Gastrocnemius medialis (tissue), 4 donors: ENCODE measurements at regions not wholly inside any gene's neighbourhood (a gene's known extent, or its start where the extent isn't known, plus 50 kb on each side); places are given as distances from the start of the nearest gene placed in this dataset.
"Not testable (repeated sequence)": the region's sequence is repeated elsewhere in the genome, so short reads cannot be mapped to it uniquely, and the experiment has no call there.

Experiments used
- ATAC-seq, 2 donors: fragments of 150-250 bp; one replicate each; pipeline ENCODE4 v1.9.1; 2016
- DNase-seq, 2 donors: peaks; one replicate each; pipeline ENCODE4 v3.0.0-alpha.2; 2019
- H3K27ac ChIP-seq, 4 donors: fragments of 200-600 bp; sonication (generic); 1 replicate in 1 of 4; 2 replicates in 3 of 4; pipeline ENCODE4 v1.5.1; 2016 to 2018; ENCODE audit warnings: mild to moderate bottlenecking in 2 of 4, moderate library complexity in 1 of 4
- H3K27me3 ChIP-seq, 3 donors: fragments of 200-600 bp; sonication (generic) in 2 of 3; 1 replicate in 1 of 3; 2 replicates in 2 of 3; pipeline versions ENCODE4 v1.5.1 to v1.6.0; 2016 to 2019; ENCODE audit warnings: mild to moderate bottlenecking in 1 of 3, moderate library complexity in 1 of 3
- H3K36me3 ChIP-seq, 2 donors: fragments of 200-600 bp; sonication (generic) in 1 of 2; one replicate each; pipeline ENCODE4 v1.5.1; 2017 to 2018
- H3K4me1 ChIP-seq, 2 donors: fragments of 200-600 bp; sonication (generic) in 1 of 2; one replicate each; pipeline ENCODE4 v1.5.1; 2016 to 2017; ENCODE audit warnings: mild to moderate bottlenecking in 2 of 2
- H3K4me3 ChIP-seq, 4 donors: fragments of 200-600 bp; sonication (generic) in 3 of 4; 1 replicate in 1 of 4; 2 replicates in 3 of 4; pipeline ENCODE4 v1.5.1; 2016 to 2019; ENCODE audit warnings: mild to moderate bottlenecking in 2 of 4
- H3K9me3 ChIP-seq, 3 donors: fragments of 200-600 bp; sonication (generic) in 2 of 3; 1 replicate in 1 of 3; 2 replicates in 2 of 3; pipeline ENCODE4 v1.5.1; 2016 to 2019
- POLR2A ChIP-seq, 2 donors: fragments of 450-650 bp; IDR thresholded peaks; one replicate each; pipeline ENCODE4 v1.6.1; 2017; ENCODE audit warnings: antibody characterized with exemption in 2 of 2, mild to moderate bottlenecking in 2 of 2, moderate library complexity in 2 of 2
- in situ Hi-C, 4 donors: fragments of 200-750 bp; cut with MboI; loops; one replicate each; pipeline versions ENCODE4 v1.15.0 to v1.8.0; 2017; ENCODE audit warnings: low sequenced_read_pairs in 4 of 4
- intact Hi-C: fragments of 100-400 bp; cut with DNase I; formaldehyde crosslinking; loops from one replicate; pipeline ENCODE4 v1.15.1; 2023; ENCODE audit warnings: low total_unique reads
- TF ChIP-seq, protein P1 (sequence below), 5 experiments: fragments of 450-650 bp in 3 of 5; fragments of 200-600 bp in 2 of 5; sonication (generic) in 2 of 5; IDR thresholded peaks in 4 of 5; conservative IDR thresholded peaks in 1 of 5; 1 replicate in 4 of 5; 2 replicates in 1 of 5; pipeline ENCODE4 v1.5.1; 2016 to 2019; ENCODE audit warnings: antibody characterized with exemption in 5 of 5, mild to moderate bottlenecking in 3 of 5, moderate library complexity in 3 of 5

DNA sequence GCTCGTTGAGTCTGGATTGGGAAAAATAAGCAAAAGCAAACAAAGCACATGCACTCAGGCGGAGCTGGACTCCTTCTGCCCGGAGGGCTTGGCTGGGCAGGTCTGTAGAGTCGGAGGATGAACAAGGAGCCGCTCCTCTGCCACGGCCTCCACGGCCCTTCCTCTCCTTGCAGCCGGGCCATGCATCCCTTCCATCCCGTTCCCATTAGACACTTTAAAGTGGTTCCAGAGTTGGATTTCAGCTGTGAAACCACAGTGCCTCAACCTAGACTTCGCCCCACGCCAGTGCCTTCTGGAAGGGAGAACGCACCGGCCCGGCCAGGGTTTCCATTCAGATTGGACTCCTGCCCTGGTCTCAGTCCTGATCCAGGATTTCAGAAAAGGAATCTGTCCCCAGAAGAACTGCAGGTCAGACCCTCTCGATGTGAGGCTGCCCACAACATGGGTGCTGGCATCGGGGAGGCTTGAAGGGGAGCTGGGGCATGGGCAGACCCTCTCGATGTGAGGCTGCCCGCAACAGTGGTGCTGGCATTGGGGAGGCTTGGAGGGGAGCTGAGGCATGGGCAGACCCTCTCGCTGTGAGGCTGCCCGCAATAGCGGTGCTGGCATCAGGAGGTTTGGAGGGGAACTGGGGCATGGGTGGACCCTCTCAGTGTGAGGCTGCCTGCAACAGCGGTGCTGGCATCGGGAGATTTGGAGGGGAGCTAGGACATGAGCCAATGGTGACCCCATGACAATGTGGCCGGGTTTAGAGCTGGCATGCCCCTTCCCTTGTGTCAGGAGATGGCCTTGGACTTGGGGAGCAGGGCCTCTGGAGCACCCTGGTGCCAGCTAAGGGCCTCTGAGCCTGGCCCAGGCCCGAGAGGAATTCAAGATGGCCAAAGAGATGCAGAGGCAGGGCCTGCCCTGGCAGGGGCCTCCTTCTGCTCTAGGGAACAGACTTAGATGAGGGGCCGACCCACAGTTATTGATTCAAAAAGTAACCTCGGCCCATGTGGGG lies 304.5 kb downstream of the NDUFA10 start:
- H3K4me1 ChIP-seq, result no peaks in the 10 kb centered on the region
- DNase-seq (no peak), ATAC-seq (no peak)
- H3K4me3 ChIP-seq, result no peak overlapping the region
- in situ Hi-C loops, result no loop called here
- intact Hi-C loops, result no loop called here
- no peaks in the 10 kb centered on the region for H3K36me3 ChIP-seq
- no peaks in the 10 kb centered on the region for H3K27me3 ChIP-seq
- H3K9me3 ChIP-seq, result no peaks in the 10 kb centered on the region
- H3K27ac ChIP-seq, result no peak overlapping the region
- TF ChIP-seq, protein P1, sequence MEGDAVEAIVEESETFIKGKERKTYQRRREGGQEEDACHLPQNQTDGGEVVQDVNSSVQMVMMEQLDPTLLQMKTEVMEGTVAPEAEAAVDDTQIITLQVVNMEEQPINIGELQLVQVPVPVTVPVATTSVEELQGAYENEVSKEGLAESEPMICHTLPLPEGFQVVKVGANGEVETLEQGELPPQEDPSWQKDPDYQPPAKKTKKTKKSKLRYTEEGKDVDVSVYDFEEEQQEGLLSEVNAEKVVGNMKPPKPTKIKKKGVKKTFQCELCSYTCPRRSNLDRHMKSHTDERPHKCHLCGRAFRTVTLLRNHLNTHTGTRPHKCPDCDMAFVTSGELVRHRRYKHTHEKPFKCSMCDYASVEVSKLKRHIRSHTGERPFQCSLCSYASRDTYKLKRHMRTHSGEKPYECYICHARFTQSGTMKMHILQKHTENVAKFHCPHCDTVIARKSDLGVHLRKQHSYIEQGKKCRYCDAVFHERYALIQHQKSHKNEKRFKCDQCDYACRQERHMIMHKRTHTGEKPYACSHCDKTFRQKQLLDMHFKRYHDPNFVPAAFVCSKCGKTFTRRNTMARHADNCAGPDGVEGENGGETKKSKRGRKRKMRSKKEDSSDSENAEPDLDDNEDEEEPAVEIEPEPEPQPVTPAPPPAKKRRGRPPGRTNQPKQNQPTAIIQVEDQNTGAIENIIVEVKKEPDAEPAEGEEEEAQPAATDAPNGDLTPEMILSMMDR (IDR thresholded peaks at IDR 0.05 in 4 of 5, conservative IDR thresholded peaks at IDR 0.05 in 1 of 5), result no peak
- TF ChIP-seq POLR2A (IDR thresholded peaks at IDR 0.05), result no peak

DNA sequence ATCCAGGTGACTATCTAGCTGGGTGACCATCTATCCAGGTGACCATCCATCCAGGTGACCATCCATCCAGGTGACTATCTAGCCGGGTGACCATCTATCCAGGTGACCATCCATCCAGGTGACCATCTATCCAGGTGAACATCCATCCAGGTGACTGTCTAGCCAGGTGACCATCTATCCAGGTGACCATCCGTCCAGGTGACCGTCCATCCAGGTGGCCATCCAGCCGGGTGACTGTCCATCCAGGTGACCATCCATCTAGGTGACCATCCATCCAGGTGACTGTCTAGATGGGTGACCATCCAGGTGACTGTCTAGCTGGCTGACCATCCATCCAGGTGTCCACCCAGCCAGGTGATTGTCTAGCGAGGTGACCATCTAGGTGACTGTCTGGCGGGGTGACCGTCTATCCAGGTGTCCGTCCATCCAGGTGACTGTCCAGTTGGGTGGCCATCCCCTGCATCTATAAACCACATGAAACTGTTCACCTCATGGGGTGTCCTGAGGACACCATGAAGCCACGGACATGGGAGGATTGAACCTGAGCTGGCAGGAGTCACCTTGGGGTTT lies 305.3 kb downstream of the NDUFA10 start:
- no peak for DNase-seq
- in situ Hi-C loops, result no loop called here

DNA sequence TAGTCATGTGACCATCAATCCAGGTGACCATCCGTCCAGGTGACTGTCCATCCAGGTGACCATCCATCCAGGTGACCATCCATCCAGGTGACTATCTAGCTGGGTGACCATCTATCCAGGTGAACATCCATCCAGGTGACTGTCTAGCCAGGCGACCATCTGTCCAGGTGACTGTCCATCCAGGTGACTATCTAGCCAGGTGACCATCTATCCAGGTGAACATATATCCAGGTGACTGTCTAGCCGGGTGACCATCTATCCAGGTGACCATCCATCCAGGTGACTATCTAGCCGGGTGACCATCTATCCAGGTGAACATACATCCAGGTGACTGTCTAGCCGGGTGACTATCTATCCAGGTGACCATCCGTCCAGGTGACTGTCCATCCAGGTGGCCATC lies 306.2 kb downstream of the NDUFA10 start:
- intact Hi-C loops, ATAC-seq, in situ Hi-C loops, H3K9me3 ChIP-seq, H3K4me1 ChIP-seq, H3K36me3 ChIP-seq, DNase-seq, H3K27me3 ChIP-seq, H3K4me3 ChIP-seq, H3K27ac ChIP-seq: not testable (repeated sequence)

More for the DNA sequence above, 305.3 kb downstream of the NDUFA10 start:
- no peaks in the 10 kb centered on the region for H3K27me3 ChIP-seq
- intact Hi-C loops, result no loop called here
- no peaks in the 10 kb centered on the region for H3K36me3 ChIP-seq
- H3K27ac ChIP-seq, result no peak overlapping the region
- no peaks in the 10 kb centered on the region for H3K9me3 ChIP-seq
- TF ChIP-seq, protein P1 (IDR thresholded peaks at IDR 0.05 in 4 of 5, conservative IDR thresholded peaks at IDR 0.05 in 1 of 5), result no peak
- TF ChIP-seq POLR2A (IDR thresholded peaks at IDR 0.05), result no peak
- ATAC-seq, result no peak
- no peak overlapping the region for H3K4me3 ChIP-seq
- no peaks in the 10 kb centered on the region for H3K4me1 ChIP-seq

DNA sequence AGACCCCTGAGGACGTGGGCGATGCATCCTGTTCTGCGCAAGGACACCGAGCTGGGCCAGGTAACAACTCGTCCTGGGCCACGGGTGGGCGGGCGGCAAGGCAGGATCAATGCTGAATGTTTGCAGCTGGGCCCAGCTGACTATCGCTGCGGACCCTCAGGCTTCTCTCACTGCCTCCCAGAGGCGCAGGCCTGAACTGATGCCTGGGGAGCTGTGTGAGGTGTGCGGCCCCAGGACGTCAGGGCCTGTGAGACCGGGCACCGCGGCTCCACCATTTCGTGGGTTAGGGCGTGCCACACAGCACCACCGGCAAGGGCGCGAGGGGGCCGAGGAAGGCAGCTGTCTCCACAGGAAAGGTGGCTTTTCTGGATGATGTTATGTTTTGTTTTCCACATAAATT lies 307.4 kb downstream of the NDUFA10 start:
- TF ChIP-seq, protein P1 (IDR thresholded peaks at IDR 0.05 in 4 of 5, conservative IDR thresholded peaks at IDR 0.05 in 1 of 5), result no peak
- TF ChIP-seq POLR2A (IDR thresholded peaks at IDR 0.05), result no peak
- intact Hi-C loops, result no loop called here
- Histone ChIP-seq H3K4me3 (no peak overlapping the region), H3K27ac (no peak overlapping the region), H3K4me1 (no peaks in the 10 kb centered on the region), H3K9me3 (no peaks in the 10 kb centered on the region), H3K36me3 (no peaks in the 10 kb centered on the region), H3K27me3 (no peaks in the 10 kb centered on the region)
- no peak for ATAC-seq
- in situ Hi-C loops, result no loop called here
- DNase-seq, result no peak

DNA sequence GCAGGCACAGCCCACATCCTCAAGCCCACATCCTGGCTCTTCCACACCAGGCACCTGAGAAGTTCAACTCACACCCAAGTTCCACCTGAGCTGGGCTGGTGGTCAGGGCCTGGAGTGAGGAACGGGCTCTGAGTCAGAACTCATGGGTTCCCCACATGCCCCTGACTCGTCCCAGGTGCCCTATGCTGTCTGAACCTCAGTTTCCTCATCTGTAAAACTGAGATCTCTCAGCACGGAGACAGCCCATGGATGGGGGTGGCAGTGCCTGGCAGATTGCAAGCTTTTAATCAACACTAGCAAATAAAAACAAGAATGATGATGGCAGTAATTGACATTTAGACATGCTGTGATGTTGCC lies 307.8 kb downstream of the NDUFA10 start:
- intact Hi-C loops (no loop called here), in situ Hi-C loops (no loop called here)
- Histone ChIP-seq H3K4me3 (no peak overlapping the region), H3K27me3 (no peaks in the 10 kb centered on the region), H3K27ac (no peak overlapping the region), H3K36me3 (no peaks in the 10 kb centered on the region), H3K4me1 (no peaks in the 10 kb centered on the region), H3K9me3 (no peaks in the 10 kb centered on the region)
- no peak for TF ChIP-seq POLR2A (IDR thresholded peaks at IDR 0.05)
- TF ChIP-seq, protein P1 (IDR thresholded peaks at IDR 0.05 in 4 of 5, conservative IDR thresholded peaks at IDR 0.05 in 1 of 5), result no peak
- ATAC-seq, result no peak
- DNase-seq, result no peak
